MM.1S (cell line): ENCODE measurements at regions not wholly inside any gene's neighbourhood (a gene's known extent, or its start where the extent isn't known, plus 50 kb on each side); places are given as distances from the start of the nearest gene placed in this dataset.

ENCODE experiments used
- DNase-seq: peaks from one replicate; pipeline ENCODE4 v3.0.0-alpha.2; 2015
- H2AFZ ChIP-seq: fragments of 300-600 bp; sonication (generic); 2 replicates; pipeline ENCODE4 v1.6.0; 2016; ENCODE audit warnings: antibody characterized with exemption, low read length
- H3F3A ChIP-seq: fragments of 300-600 bp; sonication (generic); 2 replicates; pipeline ENCODE4 v1.6.1; 2016; ENCODE audit warnings: mild to moderate bottlenecking, antibody characterized with exemption, low read length, moderate library complexity, mixed read lengths; ENCODE audit not compliant: insufficient read depth
- H3K27ac ChIP-seq: fragments of 300-600 bp; sonication (generic); 2 replicates; pipeline ENCODE4 v1.5.1; 2016; ENCODE audit warnings: mild to moderate bottlenecking, low read length
- H3K27me3 ChIP-seq: fragments of 300-600 bp; sonication (generic); replicated peaks from 2 replicates; pipeline ENCODE4 v1.6.0; 2016; ENCODE audit warnings: low read length; ENCODE audit not compliant: insufficient read depth
- H3K36me3 ChIP-seq: fragments of 300-600 bp; sonication (generic); replicated peaks from 2 replicates; pipeline ENCODE4 v1.6.1; 2016; ENCODE audit warnings: mild to moderate bottlenecking, low read length, mixed read lengths; ENCODE audit not compliant: insufficient read depth
- H3K4me1 ChIP-seq: fragments of 300-600 bp; sonication (generic); 2 replicates; pipeline ENCODE4 v1.6.1; 2016; ENCODE audit warnings: low read length, mixed read lengths
- H3K4me2 ChIP-seq: fragments of 300-600 bp; sonication (generic); 2 replicates; pipeline ENCODE4 v1.6.0; 2016; ENCODE audit warnings: low read depth, low read length
- H3K4me3 ChIP-seq: fragments of 300-600 bp; sonication (generic); 2 replicates; pipeline ENCODE4 v1.5.1; 2016; ENCODE audit warnings: low read length, mixed read lengths
- H3K79me2 ChIP-seq: fragments of 300-600 bp; sonication (generic); 2 replicates; pipeline ENCODE4 v1.6.1; 2016; ENCODE audit warnings: mixed run types, low read length, mixed read lengths
- H3K9ac ChIP-seq: fragments of 300-600 bp; sonication (generic); 2 replicates; pipeline ENCODE4 v1.6.1; 2016; ENCODE audit warnings: low read length, mixed read lengths
- H3K9me2 ChIP-seq: fragments of 300-600 bp; sonication (generic); replicated peaks from 2 replicates; pipeline ENCODE4 v1.6.1; 2016; ENCODE audit warnings: mild to moderate bottlenecking, low read length, mixed read lengths; ENCODE audit not compliant: insufficient read depth
- H3K9me3 ChIP-seq: fragments of 300-600 bp; sonication (generic); replicated peaks from 2 replicates; pipeline ENCODE4 v1.6.1; 2016; ENCODE audit warnings: mild to moderate bottlenecking, low read length, mixed read lengths; ENCODE audit not compliant: insufficient read depth
- H4K20me1 ChIP-seq: fragments of 300-600 bp; sonication (generic); 2 replicates; pipeline ENCODE4 v1.6.1; 2016; ENCODE audit warnings: mild to moderate bottlenecking, low read length, moderate library complexity, mixed read lengths; ENCODE audit not compliant: insufficient read depth
- EZH2 ChIP-seq: fragments of 300-600 bp; sonication (generic); optimal IDR thresholded peaks from 2 replicates; pipeline ENCODE3; 2017; ENCODE audit warnings: low read depth, mild to moderate bottlenecking, antibody characterized with exemption, low read length, mixed read lengths
- EZH2phosphoT487 ChIP-seq: fragments of 300-600 bp; sonication (generic); IDR thresholded peaks from 2 replicates; pipeline ENCODE4 v1.6.1; 2018; ENCODE audit warnings: antibody characterized with exemption, low read length
- TF ChIP-seq, protein P1 (sequence below): fragments of 300-600 bp; sonication (generic); IDR thresholded peaks from 2 replicates; pipeline ENCODE4 v1.5.1; 2016; ENCODE audit warnings: antibody characterized with exemption, low read length, mixed read lengths

DNA sequence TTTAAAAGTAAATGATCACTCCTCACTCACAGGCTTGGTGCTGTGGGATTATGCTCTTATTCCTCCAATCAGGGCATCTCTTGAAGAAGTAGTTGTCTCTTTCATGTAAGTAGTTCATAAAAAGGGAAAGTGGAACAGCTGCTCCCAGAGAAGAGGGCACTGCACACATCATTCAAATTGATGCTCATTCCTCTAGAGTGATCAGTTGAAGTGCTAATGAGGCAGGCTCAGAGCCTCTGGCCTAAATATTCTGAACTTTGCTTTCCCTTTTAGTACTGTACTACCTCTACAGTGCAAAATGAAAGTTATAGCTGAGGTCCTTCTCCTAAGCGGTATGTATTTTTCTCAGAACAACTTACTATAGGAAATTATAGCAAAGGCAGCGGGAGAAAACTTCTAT, 1453.1 kb downstream of the ARAP2 start:
- Histone ChIP-seq H3K4me2 (no peak overlapping the region), H3K4me1 (no peaks in the 10 kb centered on the region)
- TF ChIP-seq EZH2phosphoT487 (no peak), EZH2 (no peak)
- TF ChIP-seq, protein P1, sequence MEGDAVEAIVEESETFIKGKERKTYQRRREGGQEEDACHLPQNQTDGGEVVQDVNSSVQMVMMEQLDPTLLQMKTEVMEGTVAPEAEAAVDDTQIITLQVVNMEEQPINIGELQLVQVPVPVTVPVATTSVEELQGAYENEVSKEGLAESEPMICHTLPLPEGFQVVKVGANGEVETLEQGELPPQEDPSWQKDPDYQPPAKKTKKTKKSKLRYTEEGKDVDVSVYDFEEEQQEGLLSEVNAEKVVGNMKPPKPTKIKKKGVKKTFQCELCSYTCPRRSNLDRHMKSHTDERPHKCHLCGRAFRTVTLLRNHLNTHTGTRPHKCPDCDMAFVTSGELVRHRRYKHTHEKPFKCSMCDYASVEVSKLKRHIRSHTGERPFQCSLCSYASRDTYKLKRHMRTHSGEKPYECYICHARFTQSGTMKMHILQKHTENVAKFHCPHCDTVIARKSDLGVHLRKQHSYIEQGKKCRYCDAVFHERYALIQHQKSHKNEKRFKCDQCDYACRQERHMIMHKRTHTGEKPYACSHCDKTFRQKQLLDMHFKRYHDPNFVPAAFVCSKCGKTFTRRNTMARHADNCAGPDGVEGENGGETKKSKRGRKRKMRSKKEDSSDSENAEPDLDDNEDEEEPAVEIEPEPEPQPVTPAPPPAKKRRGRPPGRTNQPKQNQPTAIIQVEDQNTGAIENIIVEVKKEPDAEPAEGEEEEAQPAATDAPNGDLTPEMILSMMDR: no peak

DNA sequence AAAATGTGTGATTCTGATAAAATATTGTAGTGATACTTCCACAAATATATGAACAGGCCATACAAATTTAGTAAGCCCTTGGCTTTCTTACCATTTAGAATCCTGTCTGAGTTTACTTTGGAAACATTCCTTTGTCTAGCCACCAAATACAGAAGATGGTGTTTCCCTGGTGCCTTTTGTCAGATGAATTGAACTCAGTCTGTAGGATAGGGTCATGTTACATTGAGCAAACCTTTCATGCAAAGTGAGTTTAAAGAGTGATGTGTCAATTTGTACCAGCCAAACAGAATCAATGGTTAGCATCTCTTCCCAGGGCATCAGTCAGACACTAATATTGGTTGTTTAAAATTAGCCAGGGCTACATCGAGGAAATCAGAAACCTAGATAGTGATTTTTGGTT, 1443.4 kb downstream of the ARAP2 start:
- Histone ChIP-seq H3K4me1 (no peaks in the 10 kb centered on the region), H4K20me1 (no peaks in the 10 kb centered on the region), H3K9me2 (no peaks in the 10 kb centered on the region), H3K9me3 (no peaks in the 10 kb centered on the region), H3F3A (no peaks in the 10 kb centered on the region), H3K79me2 (no peaks in the 10 kb centered on the region), H3K27ac (no peak overlapping the region), H3K4me2 (no peak overlapping the region), H3K4me3 (no peak overlapping the region), H3K36me3 (no peaks in the 10 kb centered on the region), H3K27me3 (no peaks in the 10 kb centered on the region), H2AFZ (no peak overlapping the region), H3K9ac (no peak overlapping the region)
- DNase-seq: no peak
- TF ChIP-seq EZH2 (no peak), EZH2phosphoT487 (no peak)
- TF ChIP-seq, protein P1: no peak

More for the DNA sequence above, 1453.1 kb downstream of the ARAP2 start:
- Histone ChIP-seq H3K79me2 (no peaks in the 10 kb centered on the region), H4K20me1 (no peaks in the 10 kb centered on the region), H3F3A (no peaks in the 10 kb centered on the region), H3K36me3 (no peaks in the 10 kb centered on the region), H3K27me3 (no peaks in the 10 kb centered on the region), H3K9me2 (no peaks in the 10 kb centered on the region), H3K4me3 (no peak overlapping the region), H3K27ac (no peak overlapping the region), H2AFZ (no peak overlapping the region), H3K9ac (no peak overlapping the region), H3K9me3 (no peaks in the 10 kb centered on the region)
- no peak for DNase-seq

DNA sequence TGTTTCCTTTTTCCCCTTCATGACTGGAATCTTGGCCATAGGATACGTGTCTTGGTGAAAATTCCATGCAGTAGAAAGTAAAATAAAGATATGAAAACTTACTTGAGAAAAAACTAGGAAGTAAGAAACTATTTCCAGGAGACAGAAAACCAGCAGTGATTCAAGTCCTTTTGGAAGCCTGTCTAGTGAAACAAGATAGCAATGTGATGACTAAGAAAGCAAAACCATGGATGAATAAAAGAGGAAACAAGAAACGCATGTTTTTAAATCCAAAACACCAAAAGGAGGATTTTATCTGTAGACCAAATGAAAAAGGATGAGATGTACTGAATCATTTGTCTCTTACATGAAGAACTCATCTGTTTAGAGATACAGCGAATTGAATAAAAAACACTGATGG, 1430.0 kb downstream of the ARAP2 start:
- Histone ChIP-seq H3K27ac (no peak overlapping the region), H4K20me1 (no peaks in the 10 kb centered on the region), H2AFZ (no peak overlapping the region), H3K9me2 (no peaks in the 10 kb centered on the region), H3K9me3 (no peaks in the 10 kb centered on the region), H3K4me2 (no peak overlapping the region), H3K4me3 (no peak overlapping the region), H3K36me3 (no peaks in the 10 kb centered on the region), H3K27me3 (no peaks in the 10 kb centered on the region), H3K4me1 (peaks cover 11% of the 10 kb centered on the region; the same call in 1 of the 2 replicates), H3K79me2 (no peaks in the 10 kb centered on the region), H3F3A (no peaks in the 10 kb centered on the region), H3K9ac (no peak overlapping the region)
- TF ChIP-seq, protein P1: no peak
- TF ChIP-seq EZH2phosphoT487: no peak
- no peak for TF ChIP-seq EZH2
- no peak for DNase-seq
